Naive thymus-derived CD4-positive, alpha-beta T cell (primary cell): ENCODE measurements at regions not wholly inside any gene's neighbourhood (a gene's known extent, or its start where the extent isn't known, plus 50 kb on each side); places are given as distances from the start of the nearest gene placed in this dataset.
"Not testable (repeated sequence)": the region's sequence is repeated elsewhere in the genome, so short reads cannot be mapped to it uniquely, and the experiment has no call there.

ENCODE experiments used
- ATAC-seq: fragments of 150-1000 bp; cut with Tn5 transposase; 2 replicates; pipeline ENCODE4 v1.10.0; 2021; ENCODE audit warnings: mild to moderate bottlenecking, moderate library complexity
- CTCF ChIA-PET: fragments of 350-600 bp; sonication (Branson Sonifier 250); formaldehyde crosslinking; loops from one replicate; lab custom pipeline; 2021; ENCODE audit warnings: antibody characterized with exemption; lab: Charles Lee
- POLR2A ChIA-PET: fragments of 350-600 bp; sonication (Branson Sonifier 250); formaldehyde crosslinking; loops from one replicate; lab custom pipeline; 2021; ENCODE audit warnings: antibody characterized with exemption, inconsistent platforms; lab: Charles Lee
- DNase-seq, 9 donors: peaks; one replicate each; pipeline versions ENCODE4 v3.0.0 to v3.0.0-alpha.2; 2020 to 2022; ENCODE audit warnings: mixed read lengths in 1 of 9
- H3K27ac ChIP-seq: one replicate; pipeline ENCODE4 v1.7.0; 2013; ENCODE audit warnings: mild to moderate bottlenecking, low read depth, low read length, moderate library complexity
- H3K27me3 ChIP-seq, 2 donors: one replicate each; pipeline ENCODE4 v1.7.0; 2013; ENCODE audit warnings: low read length in 2 of 2, mild to moderate bottlenecking in 2 of 2, moderate library complexity in 2 of 2; ENCODE audit not compliant: control insufficient read depth in 2 of 2, insufficient read depth in 2 of 2
- H3K36me3 ChIP-seq, 3 experiments: 1 replicate in 2 of 3; 2 replicates in 1 of 3; pipeline ENCODE4 v1.7.0; 2013; ENCODE audit warnings: low read length in 3 of 3, mild to moderate bottlenecking in 3 of 3, moderate library complexity in 1 of 3; ENCODE audit not compliant: insufficient read depth in 3 of 3, control insufficient read depth in 2 of 3
- H3K4me1 ChIP-seq, 2 donors: one replicate each; pipeline ENCODE4 v1.7.0; 2013; ENCODE audit warnings: low read length in 2 of 2, mild to moderate bottlenecking in 2 of 2, moderate library complexity in 1 of 2; ENCODE audit not compliant: control insufficient read depth in 2 of 2, insufficient read depth in 2 of 2
- H3K4me3 ChIP-seq: 2 replicates; pipeline ENCODE4 v1.7.0; 2013; ENCODE audit warnings: mild to moderate bottlenecking, low read length
- H3K9me3 ChIP-seq, 3 experiments: 1 replicate in 2 of 3; 2 replicates in 1 of 3; pipeline ENCODE4 v1.7.0; 2013; ENCODE audit warnings: low read length in 3 of 3; ENCODE audit not compliant: control insufficient read depth in 2 of 3
- H3K27ac Mint-ChIP-seq, 9 donors: one replicate each; pipeline ENCODE4 v1.8.0; 2020 to 2022; ENCODE audit warnings: mixed read lengths in 9 of 9, mild to moderate bottlenecking in 8 of 9, moderate library complexity in 5 of 9, inconsistent platforms in 2 of 9
- H3K27me3 Mint-ChIP-seq, 5 donors: one replicate each; pipeline ENCODE4 v1.8.0; 2021 to 2022; ENCODE audit warnings: mixed read lengths in 5 of 5, mild to moderate bottlenecking in 1 of 5
- H3K36me3 Mint-ChIP-seq, 5 donors: one replicate each; pipeline ENCODE4 v1.8.0; 2020 to 2022; ENCODE audit warnings: mixed read lengths in 5 of 5, mild to moderate bottlenecking in 3 of 5, inconsistent platforms in 1 of 5
- H3K4me1 Mint-ChIP-seq, 7 donors: one replicate each; pipeline ENCODE4 v1.8.0; 2020 to 2022; ENCODE audit warnings: mixed read lengths in 7 of 7, mild to moderate bottlenecking in 3 of 7, inconsistent platforms in 1 of 7
- H3K4me3 Mint-ChIP-seq, 10 donors: one replicate each; pipeline ENCODE4 v1.8.0; 2020 to 2022; ENCODE audit warnings: mild to moderate bottlenecking in 10 of 10, mixed read lengths in 10 of 10, moderate library complexity in 6 of 10, inconsistent platforms in 2 of 10
- H3K9me3 Mint-ChIP-seq, 11 donors: one replicate each; pipeline ENCODE4 v1.8.0; 2020 to 2022; ENCODE audit warnings: mixed read lengths in 11 of 11, mild to moderate bottlenecking in 4 of 11, inconsistent platforms in 1 of 11, moderate library complexity in 1 of 11
- intact Hi-C, 2 donors: fragments of 100-400 bp; cut with micrococcal nuclease; formaldehyde crosslinking; loops; one replicate each; pipeline ENCODE4 v1.15.1; 2023

GRCh38 chr16:26505496-26505895, 561.2 kb upstream of the C16orf82 start:
- Mint-ChIP-seq H3K27ac (no peak overlapping the region), H3K4me3 (no peak overlapping the region), H3K27me3 (peaks cover 4 to 15% (median 6%) of the 10 kb centered on the region in 5 donors), H3K4me1 (no peaks in the 10 kb centered on the region), H3K36me3 (no peaks in the 10 kb centered on the region), H3K9me3 (no peaks in the 10 kb centered on the region)
- Histone ChIP-seq H3K27ac (no peak overlapping the region), H3K4me3 (no peak overlapping the region), H3K9me3 (no peaks in the 10 kb centered on the region), H3K27me3 (no peaks in the 10 kb centered on the region), H3K36me3 (no peaks in the 10 kb centered on the region), H3K4me1 (no peaks in the 10 kb centered on the region)
- DNase-seq (no peak), ATAC-seq (no peak)
- ChIA-PET POLR2A (no interaction called here), CTCF (no interaction called here)
- intact Hi-C loops: no loop called here

DNA sequence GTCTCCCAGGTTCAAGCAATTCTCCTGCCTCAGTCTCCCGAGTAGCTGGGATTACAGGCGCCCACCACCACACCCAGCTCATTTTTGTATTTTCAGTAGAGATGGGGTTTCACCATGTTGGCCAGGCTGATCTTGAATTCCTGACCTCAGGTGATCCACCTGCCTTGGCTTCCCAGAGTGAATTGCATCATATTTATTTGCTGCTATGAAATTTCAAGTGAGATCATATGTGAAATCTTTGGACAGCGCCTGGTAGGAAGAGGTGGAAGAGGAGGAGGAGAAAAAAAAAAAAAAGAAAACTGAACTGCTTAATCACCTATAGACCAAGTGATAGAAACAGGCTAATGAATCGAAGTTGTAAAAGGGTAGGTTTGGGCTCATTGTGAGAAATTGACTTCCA, 557.8 kb upstream of the C16orf82 start:
- H3K9me3 ChIP-seq, H3K4me3 Mint-ChIP-seq, H3K27me3 ChIP-seq, H3K4me1 ChIP-seq, intact Hi-C loops, H3K9me3 Mint-ChIP-seq, CTCF ChIA-PET, H3K36me3 Mint-ChIP-seq, H3K4me1 Mint-ChIP-seq, H3K27ac ChIP-seq, H3K27ac Mint-ChIP-seq, ATAC-seq, H3K4me3 ChIP-seq, H3K36me3 ChIP-seq, POLR2A ChIA-PET, DNase-seq: not testable (repeated sequence)
- peaks cover 0 to 15% (median 4%) of the 10 kb centered on the region in 5 donors for H3K27me3 Mint-ChIP-seq

- Histone ChIP-seq H3K36me3 (no peaks in the 10 kb centered on the region), H3K27me3 (no peaks in the 10 kb centered on the region), H3K4me3 (no peak overlapping the region), H3K4me1 (no peaks in the 10 kb centered on the region), H3K9me3 (no peaks in the 10 kb centered on the region), H3K27ac (no peak overlapping the region)
- ChIA-PET POLR2A (no interaction called here), CTCF (no interaction called here)
- Mint-ChIP-seq H3K27ac (no peak overlapping the region), H3K36me3 (no peaks in the 10 kb centered on the region), H3K27me3 (peaks cover 0 to 14% (median 5%) of the 10 kb centered on the region in 5 donors), H3K4me1 (peaks cover 0 to 2% (median 0%) of the 10 kb centered on the region in 7 donors), H3K4me3 (no peak overlapping the region), H3K9me3 (no peaks in the 10 kb centered on the region)
- no peak for ATAC-seq
- DNase-seq: no peak
- intact Hi-C loops: no loop called here
Measured at GRCh38 chr16:26510924-26511323, 555.8 kb upstream of the C16orf82 start.

- CTCF ChIA-PET: no interaction called here
- peaks cover 4 to 14% (median 11%) of the 10 kb centered on the region in 5 donors for H3K27me3 Mint-ChIP-seq
- Histone ChIP-seq H3K4me1 (no peaks in the 10 kb centered on the region), H3K9me3 (no peaks in the 10 kb centered on the region), H3K27me3 (no peaks in the 10 kb centered on the region), H3K4me3 (no peak overlapping the region), H3K36me3 (no peaks in the 10 kb centered on the region), H3K27ac (no peak overlapping the region)
- H3K36me3 Mint-ChIP-seq: no peaks in the 10 kb centered on the region
- DNase-seq (no peak), ATAC-seq (no peak)
- POLR2A ChIA-PET: no interaction called here
- H3K9me3 Mint-ChIP-seq: no peaks in the 10 kb centered on the region
- intact Hi-C loops: no loop called here
- H3K27ac Mint-ChIP-seq: no peak overlapping the region
- H3K4me1 Mint-ChIP-seq: peaks cover 0 to 2% (median 0%) of the 10 kb centered on the region in 7 donors
- H3K4me3 Mint-ChIP-seq: no peak overlapping the region
Measured at GRCh38 chr16:26511463-26511862, 555.3 kb upstream of the C16orf82 start.

DNA sequence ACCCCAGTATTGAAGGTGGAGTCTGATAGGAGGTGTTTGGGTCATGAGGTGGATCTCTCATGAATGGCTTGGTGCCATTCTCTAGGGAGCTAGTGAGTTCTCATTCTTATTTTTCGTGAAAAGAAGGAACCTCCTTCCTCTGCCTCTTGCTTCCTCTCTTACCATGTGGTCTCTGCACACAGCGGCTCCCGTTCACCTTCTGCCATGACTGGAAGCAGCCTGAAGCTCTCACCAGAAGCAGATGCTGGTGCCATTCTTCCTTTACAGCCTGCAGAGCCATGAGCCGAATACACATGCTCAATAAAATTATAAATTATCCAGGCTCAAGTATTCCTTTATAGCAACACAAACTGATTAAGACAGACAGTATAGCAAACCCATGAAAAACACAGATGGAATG, 545.1 kb upstream of the C16orf82 start:
- H3K9me3 ChIP-seq: no peaks in the 10 kb centered on the region
- Mint-ChIP-seq H3K27ac (no peak overlapping the region), H3K27me3 (peaks cover 4 to 28% (median 11%) of the 10 kb centered on the region in 5 donors), H3K36me3 (no peaks in the 10 kb centered on the region), H3K9me3 (peaks cover 0 to 1% (median 0%) of the 10 kb centered on the region in 11 donors), H3K4me1 (no peaks in the 10 kb centered on the region), H3K4me3 (no peak overlapping the region)
- H3K4me3 ChIP-seq: no peak overlapping the region
- CTCF ChIA-PET: no interaction called here
- H3K27me3 ChIP-seq: no peaks in the 10 kb centered on the region
- no peak overlapping the region for H3K27ac ChIP-seq
- POLR2A ChIA-PET: no interaction called here
- H3K36me3 ChIP-seq: no peaks in the 10 kb centered on the region
- DNase-seq (no peak), ATAC-seq (no peak)
- no peaks in the 10 kb centered on the region for H3K4me1 ChIP-seq
- intact Hi-C loops: no loop called here

- POLR2A ChIA-PET: no interaction called here
- DNase-seq: no peak
- Histone ChIP-seq H3K27me3 (no peaks in the 10 kb centered on the region), H3K9me3 (no peaks in the 10 kb centered on the region), H3K4me1 (no peaks in the 10 kb centered on the region), H3K4me3 (no peak overlapping the region), H3K36me3 (no peaks in the 10 kb centered on the region), H3K27ac (no peak overlapping the region)
- Mint-ChIP-seq H3K27me3 (peaks cover 6 to 28% (median 11%) of the 10 kb centered on the region in 5 donors), H3K4me1 (no peaks in the 10 kb centered on the region), H3K9me3 (peaks cover 0 to 1% (median 0%) of the 10 kb centered on the region in 11 donors), H3K36me3 (no peaks in the 10 kb centered on the region), H3K4me3 (no peak overlapping the region), H3K27ac (peak overlapping the region in 1 of 9 donors; percentile 33)
- no peak for ATAC-seq
- CTCF ChIA-PET: no interaction called here
- intact Hi-C loops: no loop called here
Measured at GRCh38 chr16:26524281-26524680, 542.4 kb upstream of the C16orf82 start.

DNA sequence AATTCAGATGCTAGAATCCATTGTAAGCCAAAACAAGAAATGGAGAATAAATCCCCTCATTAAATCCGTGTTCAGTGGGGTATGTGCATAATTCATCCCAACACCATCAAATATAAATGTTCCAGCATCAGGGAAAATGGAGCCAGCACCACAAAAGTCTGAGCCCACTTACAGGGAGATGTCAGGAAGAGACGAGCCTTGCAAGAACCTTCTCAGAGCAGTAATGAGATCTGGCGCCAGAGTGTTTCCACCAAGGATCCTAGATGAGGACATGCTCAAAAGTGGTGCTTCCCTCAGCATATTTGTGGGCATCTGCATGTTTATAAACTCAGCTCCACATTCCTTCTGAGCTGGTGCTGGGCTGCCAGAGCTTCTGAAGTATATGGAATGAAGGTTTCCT, 541.9 kb upstream of the C16orf82 start:
- Histone ChIP-seq H3K27me3 (no peaks in the 10 kb centered on the region), H3K9me3 (no peaks in the 10 kb centered on the region), H3K27ac (no peak overlapping the region), H3K4me3 (no peak overlapping the region), H3K36me3 (no peaks in the 10 kb centered on the region), H3K4me1 (no peaks in the 10 kb centered on the region)
- Mint-ChIP-seq H3K4me1 (no peaks in the 10 kb centered on the region), H3K27me3 (peaks cover 6 to 28% (median 11%) of the 10 kb centered on the region in 5 donors), H3K36me3 (no peaks in the 10 kb centered on the region), H3K4me3 (no peak overlapping the region), H3K9me3 (peaks cover 0 to 1% (median 0%) of the 10 kb centered on the region in 11 donors), H3K27ac (no peak overlapping the region)
- ChIA-PET POLR2A (no interaction called here), CTCF (no interaction called here)
- ATAC-seq: no peak
- intact Hi-C loops: no loop called here
- DNase-seq: no peak
